ENCODE measurements at regions not wholly inside any gene's neighbourhood (a gene's known extent, or its start where the extent isn't known, plus 50 kb on each side); places are given as distances from the start of the nearest gene placed in this dataset.
A peak's percentile ranks its signal among the peaks of the same experiment; 100 is the strongest.
"Not testable (repeated sequence)": the region's sequence is repeated elsewhere in the genome, so short reads cannot be mapped to it uniquely, and the experiment has no call there.

GRCh38 chr7:26087321-26088091 lies 64.5 kb upstream of the NFE2L3 start:
- H3K4me2 ChIP-seq (ENCODE audit: low read length), result no peak overlapping the region
- TF ChIP-seq, protein P1, sequence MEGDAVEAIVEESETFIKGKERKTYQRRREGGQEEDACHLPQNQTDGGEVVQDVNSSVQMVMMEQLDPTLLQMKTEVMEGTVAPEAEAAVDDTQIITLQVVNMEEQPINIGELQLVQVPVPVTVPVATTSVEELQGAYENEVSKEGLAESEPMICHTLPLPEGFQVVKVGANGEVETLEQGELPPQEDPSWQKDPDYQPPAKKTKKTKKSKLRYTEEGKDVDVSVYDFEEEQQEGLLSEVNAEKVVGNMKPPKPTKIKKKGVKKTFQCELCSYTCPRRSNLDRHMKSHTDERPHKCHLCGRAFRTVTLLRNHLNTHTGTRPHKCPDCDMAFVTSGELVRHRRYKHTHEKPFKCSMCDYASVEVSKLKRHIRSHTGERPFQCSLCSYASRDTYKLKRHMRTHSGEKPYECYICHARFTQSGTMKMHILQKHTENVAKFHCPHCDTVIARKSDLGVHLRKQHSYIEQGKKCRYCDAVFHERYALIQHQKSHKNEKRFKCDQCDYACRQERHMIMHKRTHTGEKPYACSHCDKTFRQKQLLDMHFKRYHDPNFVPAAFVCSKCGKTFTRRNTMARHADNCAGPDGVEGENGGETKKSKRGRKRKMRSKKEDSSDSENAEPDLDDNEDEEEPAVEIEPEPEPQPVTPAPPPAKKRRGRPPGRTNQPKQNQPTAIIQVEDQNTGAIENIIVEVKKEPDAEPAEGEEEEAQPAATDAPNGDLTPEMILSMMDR (IDR thresholded peaks at IDR 0.05; ENCODE audit: low read depth, low read length), result no peak
- TF ChIP-seq EZH2phosphoT487 (IDR thresholded peaks at IDR 0.05; ENCODE audit: low read depth), result no peak
- no peak overlapping the region for H2AFZ ChIP-seq (ENCODE audit: low read depth, low read length)
- no peak overlapping the region for H3K4me3 ChIP-seq (ENCODE audit: low read length)
- H3K27me3 ChIP-seq (ENCODE audit: low read depth, low read length), result peaks cover 6% of the 10 kb centered on the region; the same call in 1 of the 2 replicates
- H3K79me2 ChIP-seq (ENCODE audit: low read length), result no peaks in the 10 kb centered on the region
- peaks cover 24% of the 10 kb centered on the region for H3K4me1 ChIP-seq (ENCODE audit: low read length)
- no peak overlapping the region for H3K27ac ChIP-seq (ENCODE audit: low read length)
- H4K20me1 ChIP-seq (ENCODE audit: insufficient read depth, low read length), result no peaks in the 10 kb centered on the region
- no peak overlapping the region for H3K9ac ChIP-seq (ENCODE audit: low read length)
- peaks cover 3% of the 10 kb centered on the region for H3K36me3 ChIP-seq (replicated peaks; ENCODE audit: low read depth, low read length)
- no peaks in the 10 kb centered on the region for H3K9me3 ChIP-seq (ENCODE audit: insufficient read depth, low read length)

DNA sequence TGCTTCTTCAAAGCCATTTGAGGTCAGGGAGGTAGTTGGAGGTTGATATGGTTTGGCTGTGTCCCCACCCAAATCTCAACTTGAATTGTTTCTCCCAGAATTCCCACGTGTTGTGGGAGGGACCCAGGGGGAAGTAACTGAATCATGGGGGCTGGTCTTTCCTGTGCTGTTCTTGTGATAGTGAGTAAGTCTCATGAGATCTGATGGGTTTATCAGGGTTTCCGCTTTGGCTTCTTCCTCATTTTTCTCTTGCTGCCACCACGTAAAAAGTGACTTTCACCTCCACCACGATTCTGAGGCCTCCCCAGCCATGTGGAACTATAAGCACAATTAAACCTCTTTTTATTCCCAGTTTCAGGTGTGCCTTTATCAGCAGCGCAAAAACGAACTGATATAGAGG lies 62.5 kb upstream of the NFE2L3 start:
- Histone ChIP-seq H3K27ac (ENCODE audit: low read length) (peak overlapping the region; percentile 28; the same call in 1 of the 2 replicates), H3K4me2 (ENCODE audit: low read length) (peak overlapping the region; percentile 28; the same call in 1 of the 2 replicates), H3K4me1 (ENCODE audit: low read length) (peaks cover 24% of the 10 kb centered on the region)
- not testable (repeated sequence) for H3K27me3 ChIP-seq (ENCODE audit: low read depth, low read length); H4K20me1 ChIP-seq (ENCODE audit: insufficient read depth, low read length); H2AFZ ChIP-seq (ENCODE audit: low read depth, low read length); H3K9me3 ChIP-seq (ENCODE audit: insufficient read depth, low read length); H3K4me3 ChIP-seq (ENCODE audit: low read length); H3K79me2 ChIP-seq (ENCODE audit: low read length); H3K9ac ChIP-seq (ENCODE audit: low read length); H3K36me3 ChIP-seq (replicated peaks; ENCODE audit: low read depth, low read length)

- no peak overlapping the region; the same call in 1 of the 2 replicates for H3K4me3 ChIP-seq (ENCODE audit: low read length)
- H3K36me3 ChIP-seq (replicated peaks; ENCODE audit: low read depth, low read length), result peaks cover 3% of the 10 kb centered on the region
- no peaks in the 10 kb centered on the region for H3K79me2 ChIP-seq (ENCODE audit: low read length)
- peaks cover 24% of the 10 kb centered on the region for H3K4me1 ChIP-seq (ENCODE audit: low read length)
- H3K9me3 ChIP-seq (ENCODE audit: insufficient read depth, low read length), result no peaks in the 10 kb centered on the region
- TF ChIP-seq, protein P1 (IDR thresholded peaks at IDR 0.05; ENCODE audit: low read depth, low read length), result peak; percentile 82
- no peak for TF ChIP-seq EZH2phosphoT487 (IDR thresholded peaks at IDR 0.05; ENCODE audit: low read depth)
- H2AFZ ChIP-seq (ENCODE audit: low read depth, low read length), result no peak overlapping the region
- H3K27me3 ChIP-seq (ENCODE audit: low read depth, low read length), result no peaks in the 10 kb centered on the region
- H3K4me2 ChIP-seq (ENCODE audit: low read length), result peak overlapping the region; percentile 49
- no peak overlapping the region for H3K27ac ChIP-seq (ENCODE audit: low read length)
- no peaks in the 10 kb centered on the region for H4K20me1 ChIP-seq (ENCODE audit: insufficient read depth, low read length)
- no peak overlapping the region for H3K9ac ChIP-seq (ENCODE audit: low read length)
These were observed 61.0 kb upstream of the NFE2L3 start for GRCh38 chr7:26090927-26091519.

- H3K4me1 ChIP-seq (ENCODE audit: low read length), result peaks cover 28% of the 10 kb centered on the region
- H4K20me1 ChIP-seq (ENCODE audit: insufficient read depth, low read length), result no peaks in the 10 kb centered on the region
- no peak overlapping the region for H3K9ac ChIP-seq (ENCODE audit: low read length)
- H2AFZ ChIP-seq (ENCODE audit: low read depth, low read length), result 0 out of 2 replicates have a peak overlapping the region, but pooled peaks have one; percentile 46
- no peak overlapping the region for H3K4me3 ChIP-seq (ENCODE audit: low read length)
- H3K36me3 ChIP-seq (replicated peaks; ENCODE audit: low read depth, low read length), result peaks cover 3% of the 10 kb centered on the region
- no peak overlapping the region for H3K4me2 ChIP-seq (ENCODE audit: low read length)
- no peak overlapping the region for H3K27ac ChIP-seq (ENCODE audit: low read length)
- no peak for TF ChIP-seq EZH2phosphoT487 (IDR thresholded peaks at IDR 0.05; ENCODE audit: low read depth)
- TF ChIP-seq, protein P1 (IDR thresholded peaks at IDR 0.05; ENCODE audit: low read depth, low read length), result no peak
- no peaks in the 10 kb centered on the region for H3K9me3 ChIP-seq (ENCODE audit: insufficient read depth, low read length)
- no peaks in the 10 kb centered on the region for H3K79me2 ChIP-seq (ENCODE audit: low read length)
- H3K27me3 ChIP-seq (ENCODE audit: low read depth, low read length), result no peaks in the 10 kb centered on the region
These were observed 60.1 kb upstream of the NFE2L3 start for GRCh38 chr7:26091933-26092332.

Measured in OCI-LY3 (cell line).